ENCODE measurements at regions not wholly inside any gene's neighbourhood (a gene's known extent, or its start where the extent isn't known, plus 50 kb on each side); places are given as distances from the start of the nearest gene placed in this dataset.

DNA sequence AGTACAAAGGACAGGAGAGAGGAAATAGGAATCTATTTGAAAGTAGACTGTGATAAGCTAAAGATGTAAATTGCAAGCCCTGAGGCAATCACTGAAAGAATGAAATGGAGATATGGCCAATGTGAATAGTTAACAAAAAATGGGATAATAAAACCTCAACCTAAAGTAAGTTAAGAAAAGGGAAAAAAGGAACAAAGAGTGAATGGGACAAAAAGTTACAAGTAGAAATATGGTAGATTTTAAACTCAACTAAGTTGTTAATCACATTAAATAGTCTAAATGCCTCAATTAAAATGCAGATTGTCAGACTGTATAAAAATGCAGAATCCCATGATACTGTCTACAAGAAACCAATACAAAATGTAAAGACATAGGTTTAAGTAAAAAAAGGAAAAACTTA is 165.2 kb upstream of the RBMS1 start:
- H3K9me3 ChIP-seq (ENCODE audit: control insufficient read depth, insufficient read depth, low read depth, low read length), result no peaks in the 10 kb centered on the region
- DNase-seq (ENCODE audit: low read depth, low spot score) (no peak), ATAC-seq (no peak)
- intact Hi-C loops (cut with micrococcal nuclease; ENCODE audit: unreplicated experiment) (no loop called here), in situ Hi-C loops (cut with HindIII; ENCODE audit: low pct_unique_long_range_greater_than_20kb, low sequenced_read_pairs) (no loop called here)
- no peaks in the 10 kb centered on the region for H3K27me3 ChIP-seq (ENCODE audit: control insufficient read depth, insufficient read depth, low read length)
- H3K27ac ChIP-seq (ENCODE audit: low read length), result no peak overlapping the region
- no TSS peak for BruUV-seq (replicated peaks)
- ChIA-PET CTCF (no interaction called here), POLR2A (no interaction called here)
- no peak overlapping the region for H3K4me3 ChIP-seq (ENCODE audit: low read depth in 2 of 2, low read length in 2 of 2)
- H3K4me1 ChIP-seq (ENCODE audit: control insufficient read depth, insufficient read depth, low read length), result no peaks in the 10 kb centered on the region
- TF ChIP-seq SIN3A (IDR thresholded peaks at IDR 0.05; ENCODE audit: borderline replicate concordance, insufficient read depth, low read depth, low read length) (no peak), POLR2AphosphoS5 (IDR thresholded peaks at IDR 0.05; ENCODE audit: low read depth, low read length) (no peak), CTCF (IDR thresholded peaks at IDR 0.05) (no peak), TCF7L2 (IDR thresholded peaks at IDR 0.05; ENCODE audit: low read depth, low read length) (no peak)
- TF ChIP-seq, protein P1, sequence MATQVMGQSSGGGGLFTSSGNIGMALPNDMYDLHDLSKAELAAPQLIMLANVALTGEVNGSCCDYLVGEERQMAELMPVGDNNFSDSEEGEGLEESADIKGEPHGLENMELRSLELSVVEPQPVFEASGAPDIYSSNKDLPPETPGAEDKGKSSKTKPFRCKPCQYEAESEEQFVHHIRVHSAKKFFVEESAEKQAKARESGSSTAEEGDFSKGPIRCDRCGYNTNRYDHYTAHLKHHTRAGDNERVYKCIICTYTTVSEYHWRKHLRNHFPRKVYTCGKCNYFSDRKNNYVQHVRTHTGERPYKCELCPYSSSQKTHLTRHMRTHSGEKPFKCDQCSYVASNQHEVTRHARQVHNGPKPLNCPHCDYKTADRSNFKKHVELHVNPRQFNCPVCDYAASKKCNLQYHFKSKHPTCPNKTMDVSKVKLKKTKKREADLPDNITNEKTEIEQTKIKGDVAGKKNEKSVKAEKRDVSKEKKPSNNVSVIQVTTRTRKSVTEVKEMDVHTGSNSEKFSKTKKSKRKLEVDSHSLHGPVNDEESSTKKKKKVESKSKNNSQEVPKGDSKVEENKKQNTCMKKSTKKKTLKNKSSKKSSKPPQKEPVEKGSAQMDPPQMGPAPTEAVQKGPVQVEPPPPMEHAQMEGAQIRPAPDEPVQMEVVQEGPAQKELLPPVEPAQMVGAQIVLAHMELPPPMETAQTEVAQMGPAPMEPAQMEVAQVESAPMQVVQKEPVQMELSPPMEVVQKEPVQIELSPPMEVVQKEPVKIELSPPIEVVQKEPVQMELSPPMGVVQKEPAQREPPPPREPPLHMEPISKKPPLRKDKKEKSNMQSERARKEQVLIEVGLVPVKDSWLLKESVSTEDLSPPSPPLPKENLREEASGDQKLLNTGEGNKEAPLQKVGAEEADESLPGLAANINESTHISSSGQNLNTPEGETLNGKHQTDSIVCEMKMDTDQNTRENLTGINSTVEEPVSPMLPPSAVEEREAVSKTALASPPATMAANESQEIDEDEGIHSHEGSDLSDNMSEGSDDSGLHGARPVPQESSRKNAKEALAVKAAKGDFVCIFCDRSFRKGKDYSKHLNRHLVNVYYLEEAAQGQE (IDR thresholded peaks at IDR 0.05; ENCODE audit: insufficient read depth in 1 of 2, low read depth in 2 of 2, low read length in 1 of 2), result no peak
- no peaks in the 10 kb centered on the region for H3K36me3 ChIP-seq (ENCODE audit: control insufficient read depth, insufficient read depth, low read length)

DNA sequence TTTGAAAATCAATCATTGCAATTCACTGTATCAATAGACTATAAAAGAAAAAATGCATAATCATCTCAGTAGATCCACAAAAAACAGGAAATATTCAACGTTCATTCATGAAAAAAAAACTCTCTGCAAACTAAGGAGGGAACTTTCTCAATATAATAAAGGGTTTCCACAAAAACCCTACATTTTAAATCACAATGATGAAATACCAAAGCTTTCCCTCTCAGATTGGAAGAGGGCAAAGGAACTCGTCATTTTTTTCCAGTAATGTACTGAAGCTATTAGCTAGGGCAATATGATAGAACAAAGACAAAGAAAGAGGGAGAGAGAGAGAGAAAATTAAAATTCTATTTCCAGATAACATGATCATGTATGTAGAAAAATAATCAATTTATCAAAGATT is 167.1 kb upstream of the RBMS1 start:
- intact Hi-C loops (cut with micrococcal nuclease; ENCODE audit: unreplicated experiment) (no loop called here), in situ Hi-C loops (cut with HindIII; ENCODE audit: low pct_unique_long_range_greater_than_20kb, low sequenced_read_pairs) (no loop called here)
- Histone ChIP-seq H3K27ac (ENCODE audit: low read length) (no peak overlapping the region), H3K27me3 (ENCODE audit: control insufficient read depth, insufficient read depth, low read length) (no peaks in the 10 kb centered on the region), H3K4me3 (ENCODE audit: low read depth in 2 of 2, low read length in 2 of 2) (no peak overlapping the region), H3K4me1 (ENCODE audit: control insufficient read depth, insufficient read depth, low read length) (peaks cover 1% of the 10 kb centered on the region), H3K9me3 (ENCODE audit: control insufficient read depth, insufficient read depth, low read depth, low read length) (no peaks in the 10 kb centered on the region), H3K36me3 (ENCODE audit: control insufficient read depth, insufficient read depth, low read length) (no peaks in the 10 kb centered on the region)
- no peak for ATAC-seq
- ChIA-PET CTCF (no interaction called here), POLR2A (no interaction called here)
- BruUV-seq (replicated peaks), result no TSS peak
- DNase-seq (ENCODE audit: low read depth, low spot score), result no peak
- no peak for TF ChIP-seq SIN3A (IDR thresholded peaks at IDR 0.05; ENCODE audit: borderline replicate concordance, insufficient read depth, low read depth, low read length)
- TF ChIP-seq CTCF (IDR thresholded peaks at IDR 0.05), result no peak
- TF ChIP-seq, protein P1 (IDR thresholded peaks at IDR 0.05; ENCODE audit: insufficient read depth in 1 of 2, low read depth in 2 of 2, low read length in 1 of 2), result no peak
- no peak for TF ChIP-seq POLR2AphosphoS5 (IDR thresholded peaks at IDR 0.05; ENCODE audit: low read depth, low read length)
- TF ChIP-seq TCF7L2 (IDR thresholded peaks at IDR 0.05; ENCODE audit: low read depth, low read length), result no peak

All from Panc1 (cell line).